DND-41 (cell line): ENCODE measurements at regions not wholly inside any gene's neighbourhood (a gene's known extent, or its start where the extent isn't known, plus 50 kb on each side); places are given as distances from the start of the nearest gene placed in this dataset.

Experiments
- EZH2 ChIP-seq: IDR thresholded peaks from 3 replicates; pipeline ENCODE4 v1.6.1; 2012; ENCODE audit warnings: borderline replicate concordance, low read depth, mild to moderate bottlenecking, moderate library complexity, low read length, inconsistent platforms; ENCODE audit not compliant: severe bottlenecking
- TF ChIP-seq, protein P1 (sequence below): IDR thresholded peaks from 2 replicates; pipeline ENCODE4 v1.5.1; 2012; ENCODE audit warnings: borderline replicate concordance, low read length, moderate library complexity, mild to moderate bottlenecking; ENCODE audit not compliant: poor library complexity, severe bottlenecking; ENCODE audit errors: extremely low read depth

DNA sequence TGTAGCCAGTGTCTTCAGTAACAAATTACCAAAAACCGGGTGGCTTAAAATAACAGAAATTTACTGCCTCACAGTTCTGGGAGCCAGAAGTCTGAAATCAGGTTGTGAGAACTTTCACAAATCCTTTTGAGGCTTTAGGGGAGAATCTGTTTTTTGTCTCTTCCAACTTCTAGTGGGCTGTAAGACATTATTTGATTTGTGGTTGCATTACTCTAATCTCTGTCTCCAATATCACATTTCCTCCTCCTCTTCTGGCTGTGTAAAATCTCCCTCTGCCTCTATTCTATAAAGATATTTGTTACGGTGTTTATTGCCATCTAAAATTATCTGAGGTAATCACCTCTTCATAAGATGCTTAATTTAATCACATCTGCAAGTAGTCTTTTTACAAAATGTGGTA, 1039.6 kb upstream of the LRRN3 start:
- TF ChIP-seq, protein P1, sequence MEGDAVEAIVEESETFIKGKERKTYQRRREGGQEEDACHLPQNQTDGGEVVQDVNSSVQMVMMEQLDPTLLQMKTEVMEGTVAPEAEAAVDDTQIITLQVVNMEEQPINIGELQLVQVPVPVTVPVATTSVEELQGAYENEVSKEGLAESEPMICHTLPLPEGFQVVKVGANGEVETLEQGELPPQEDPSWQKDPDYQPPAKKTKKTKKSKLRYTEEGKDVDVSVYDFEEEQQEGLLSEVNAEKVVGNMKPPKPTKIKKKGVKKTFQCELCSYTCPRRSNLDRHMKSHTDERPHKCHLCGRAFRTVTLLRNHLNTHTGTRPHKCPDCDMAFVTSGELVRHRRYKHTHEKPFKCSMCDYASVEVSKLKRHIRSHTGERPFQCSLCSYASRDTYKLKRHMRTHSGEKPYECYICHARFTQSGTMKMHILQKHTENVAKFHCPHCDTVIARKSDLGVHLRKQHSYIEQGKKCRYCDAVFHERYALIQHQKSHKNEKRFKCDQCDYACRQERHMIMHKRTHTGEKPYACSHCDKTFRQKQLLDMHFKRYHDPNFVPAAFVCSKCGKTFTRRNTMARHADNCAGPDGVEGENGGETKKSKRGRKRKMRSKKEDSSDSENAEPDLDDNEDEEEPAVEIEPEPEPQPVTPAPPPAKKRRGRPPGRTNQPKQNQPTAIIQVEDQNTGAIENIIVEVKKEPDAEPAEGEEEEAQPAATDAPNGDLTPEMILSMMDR: no peak
- no peak for TF ChIP-seq EZH2
